ENCODE measurements at regions not wholly inside any gene's neighbourhood (a gene's known extent, or its start where the extent isn't known, plus 50 kb on each side); places are given as distances from the start of the nearest gene placed in this dataset.
"Not testable (repeated sequence)": the region's sequence is repeated elsewhere in the genome, so short reads cannot be mapped to it uniquely, and the experiment has no call there.

DNA sequence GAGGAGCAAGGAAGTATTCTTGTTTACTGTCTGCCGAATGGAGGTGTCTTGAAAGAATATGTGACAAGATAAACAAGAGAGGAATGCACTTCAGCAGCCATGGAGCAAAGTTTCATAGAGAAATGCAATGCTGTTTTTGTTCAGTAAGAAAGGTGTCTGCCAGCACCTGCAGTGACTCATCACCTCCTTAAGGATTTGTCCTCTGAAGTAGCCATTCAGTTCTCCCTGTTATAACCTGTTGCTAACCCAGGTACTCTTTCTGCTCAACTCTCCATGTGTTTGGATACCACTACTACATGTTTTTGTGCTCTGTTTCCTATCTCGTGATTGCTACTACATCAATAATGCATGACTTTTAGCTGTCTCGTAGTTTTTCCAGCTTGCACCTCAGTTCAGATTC lies 328.9 kb downstream of the CHL1 start:
- DNase-seq = no peak

DNA sequence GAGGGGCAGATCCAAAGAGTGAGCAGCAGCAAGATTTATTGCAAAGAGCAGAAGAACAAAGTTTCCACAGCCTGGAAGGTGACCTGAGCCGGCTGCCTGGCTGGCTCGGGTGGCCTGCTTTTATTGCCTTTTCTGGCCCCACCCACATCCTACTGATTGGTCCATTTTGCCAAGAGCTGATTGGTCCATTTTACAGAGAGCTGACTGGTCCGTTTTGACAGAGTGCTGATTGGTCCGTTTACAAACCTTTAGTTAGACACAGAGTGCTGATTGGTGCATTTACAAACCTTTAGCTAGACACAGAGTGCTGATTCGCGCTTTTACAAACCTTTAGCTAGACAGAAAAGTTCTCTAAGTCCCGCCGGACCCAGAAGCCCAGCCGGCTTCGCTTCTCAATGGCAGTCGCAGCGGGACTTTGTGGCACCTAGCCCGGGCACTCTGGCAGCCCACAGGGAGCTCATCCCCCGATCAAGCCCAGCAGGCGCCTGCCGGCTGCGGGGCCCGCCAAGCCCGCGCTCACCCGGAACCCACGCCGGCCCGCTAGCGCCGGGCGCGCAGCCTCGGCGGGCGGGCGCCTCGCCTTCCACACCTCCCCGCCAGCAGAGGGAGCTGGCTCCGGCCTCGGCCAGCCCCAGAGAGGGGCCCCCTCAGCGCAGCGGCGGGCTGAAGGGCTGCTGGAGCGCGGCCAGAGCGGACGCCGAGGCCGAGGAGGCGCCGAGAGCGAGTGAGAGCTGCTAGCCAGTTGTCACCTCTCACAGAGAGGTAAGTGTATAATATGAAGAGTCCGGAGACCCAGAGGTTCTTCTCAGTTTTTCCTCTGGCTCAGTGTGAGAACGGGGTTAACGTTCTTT lies 339.2 kb downstream of the CHL1 start:
- DNase-seq = no peak

DNA sequence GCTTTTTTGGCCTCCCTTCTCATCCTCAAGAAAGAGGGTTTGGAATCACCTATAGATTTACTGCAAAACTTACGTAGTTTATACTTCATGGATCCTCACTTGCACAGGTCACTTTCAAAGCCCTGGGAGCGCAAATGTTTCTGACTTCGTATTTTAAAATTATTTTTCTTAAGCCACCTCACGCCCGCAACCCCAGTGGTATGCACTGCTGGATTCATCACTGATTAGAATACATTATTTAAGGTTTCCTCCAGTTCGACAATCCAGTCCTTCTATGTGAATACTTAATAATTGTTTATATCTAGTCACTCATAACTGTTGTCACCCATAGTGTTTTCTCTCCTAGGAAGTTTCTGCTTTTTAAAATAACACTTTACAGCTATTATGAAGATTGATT lies 339.9 kb downstream of the CHL1 start:
- no peak for DNase-seq

DNA sequence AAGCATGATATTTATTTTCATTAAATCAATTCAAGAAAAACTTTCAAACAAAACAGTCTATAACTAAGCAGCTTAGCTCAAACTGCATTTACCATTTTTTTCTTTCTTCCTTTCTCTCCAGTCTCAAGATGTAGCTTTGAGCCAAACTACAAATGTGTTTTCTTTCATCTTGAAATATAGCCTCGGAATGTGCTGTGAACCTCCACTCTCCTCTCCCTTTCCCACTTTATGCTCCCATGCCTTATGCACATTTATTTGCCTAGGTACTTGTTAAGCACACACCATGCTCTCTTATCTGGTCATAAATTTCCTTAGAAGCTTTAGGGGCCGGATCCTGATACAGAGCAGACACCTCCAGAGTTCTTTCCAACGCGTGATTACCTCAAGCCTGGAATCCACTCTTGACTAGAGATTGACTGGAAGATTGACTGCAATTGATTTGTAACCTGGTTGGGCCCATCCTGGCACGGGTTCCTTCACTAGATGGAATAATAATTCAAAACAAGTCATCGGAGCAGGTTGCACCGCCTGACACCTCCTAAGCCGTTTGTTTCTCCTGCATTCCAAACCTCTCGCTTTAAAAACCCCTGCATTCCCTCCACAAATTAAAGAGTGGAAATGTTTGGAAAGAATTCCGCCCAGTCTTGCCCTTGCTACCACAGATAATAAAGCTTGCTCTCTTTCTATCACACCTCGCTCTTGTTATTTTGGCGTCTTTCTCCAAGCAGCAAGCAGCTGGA lies 344.7 kb downstream of the CHL1 start:
- DNase-seq = no peak

DNA sequence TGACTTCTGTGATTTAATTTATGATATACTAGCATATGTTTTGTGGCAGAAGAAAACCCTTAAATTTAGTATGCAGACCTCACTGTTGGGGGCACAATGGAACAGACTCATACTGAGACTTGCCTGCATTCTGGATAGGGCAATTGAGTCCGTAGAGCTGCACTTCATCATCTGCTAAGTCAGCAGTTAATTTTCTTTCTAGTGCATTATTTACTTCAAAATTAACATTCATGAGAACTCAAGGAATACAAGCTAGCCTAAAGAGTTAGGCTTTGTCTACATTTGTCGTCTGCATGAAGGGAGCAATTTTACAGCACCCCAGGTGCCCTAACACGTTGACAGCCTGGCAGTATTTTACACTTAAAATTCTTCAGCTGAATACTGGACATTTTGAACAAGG lies 345.5 kb downstream of the CHL1 start:
- DNase-seq = no peak

DNA sequence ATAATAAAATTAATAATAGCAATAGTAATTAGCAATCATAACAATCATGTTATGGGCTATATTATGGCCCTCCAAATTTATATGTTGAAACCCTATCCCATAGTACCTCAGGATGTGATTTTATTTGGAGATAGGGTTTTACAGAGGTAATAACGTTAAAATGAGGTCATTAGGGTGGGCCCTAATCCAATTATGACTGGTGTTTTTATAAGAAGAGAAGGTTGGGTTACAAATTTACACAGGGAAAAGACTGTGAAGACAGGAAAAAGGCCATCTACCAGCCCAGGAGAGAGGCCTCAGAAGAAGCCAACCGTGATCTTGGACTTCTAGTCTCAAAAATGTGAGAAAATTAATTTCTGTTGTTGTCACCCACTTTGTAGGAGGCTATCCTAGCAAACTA lies 353.1 kb downstream of the CHL1 start:
- DNase-seq = no peak

DNA sequence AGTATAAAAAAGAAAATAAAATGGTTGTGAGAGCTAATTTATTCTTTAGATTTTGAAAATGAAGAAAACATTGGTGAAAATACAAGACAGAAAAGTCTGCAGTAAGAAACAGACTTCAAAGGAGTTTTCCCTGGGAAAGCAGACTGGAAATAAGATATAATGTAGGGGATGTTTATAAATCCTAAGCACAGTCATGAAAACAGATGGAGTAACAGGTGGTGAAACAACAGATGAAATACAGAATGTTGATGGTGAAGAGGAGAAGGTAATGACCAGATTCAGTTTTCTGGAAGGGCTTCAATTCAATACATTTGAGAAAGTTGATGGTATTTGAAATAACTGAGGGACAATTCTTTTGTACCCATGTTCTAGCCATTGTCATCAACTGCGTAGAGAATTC lies 353.9 kb downstream of the CHL1 start:
- DNase-seq = peak; percentile 23

DNA sequence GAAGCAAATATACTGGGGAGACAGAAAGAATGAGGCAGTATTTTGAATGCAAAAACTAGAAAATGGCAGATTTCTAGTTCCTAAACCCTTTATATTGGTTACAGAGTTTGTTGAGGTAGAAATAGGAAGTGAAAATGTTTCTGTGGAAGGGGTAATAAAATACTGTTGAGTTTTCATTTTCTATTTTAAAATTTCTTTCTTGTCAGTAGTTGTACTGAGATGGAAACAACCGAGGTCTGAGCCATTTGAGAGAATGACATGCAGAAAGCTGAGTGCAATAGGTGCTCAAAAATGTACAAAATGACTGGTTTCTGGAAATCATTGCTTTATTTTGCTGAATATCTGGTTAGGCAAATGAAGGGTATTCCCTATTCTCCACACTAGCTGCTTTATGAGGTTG lies 361.4 kb downstream of the CHL1 start:
- no peak for DNase-seq

DNA sequence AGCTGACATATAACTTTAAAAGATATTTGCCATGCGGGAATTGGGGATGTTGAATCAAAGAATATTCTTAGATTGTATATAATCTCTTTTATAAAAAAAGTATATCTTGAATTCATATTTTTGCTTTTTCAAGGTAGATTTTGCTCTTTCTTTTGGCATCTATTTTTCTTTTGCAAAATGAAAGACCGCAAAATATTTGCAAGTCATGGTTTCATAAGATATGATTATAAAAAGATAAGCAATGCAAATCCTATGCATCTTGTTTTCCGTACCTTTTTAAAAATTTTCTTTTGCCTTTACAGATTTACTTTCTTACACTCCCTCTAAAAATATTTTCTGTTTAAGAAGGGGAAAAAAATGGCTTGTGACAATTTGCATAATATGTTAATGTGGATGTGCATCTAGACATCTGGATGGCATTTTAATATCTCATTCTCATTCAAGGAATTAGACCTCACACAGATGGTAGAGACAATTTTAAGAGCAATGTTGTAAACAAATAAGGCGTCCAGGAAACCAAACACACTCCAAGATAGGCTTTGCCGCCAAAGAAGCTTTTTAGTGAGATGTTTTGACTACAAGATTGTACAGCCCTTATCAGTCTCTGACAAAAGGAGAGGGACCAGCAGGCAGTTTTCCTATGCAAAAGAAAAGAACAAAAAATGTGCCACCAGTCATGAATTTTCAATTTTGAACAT lies 371.1 kb downstream of the CHL1 start:
- DNase-seq = no peak

DNA sequence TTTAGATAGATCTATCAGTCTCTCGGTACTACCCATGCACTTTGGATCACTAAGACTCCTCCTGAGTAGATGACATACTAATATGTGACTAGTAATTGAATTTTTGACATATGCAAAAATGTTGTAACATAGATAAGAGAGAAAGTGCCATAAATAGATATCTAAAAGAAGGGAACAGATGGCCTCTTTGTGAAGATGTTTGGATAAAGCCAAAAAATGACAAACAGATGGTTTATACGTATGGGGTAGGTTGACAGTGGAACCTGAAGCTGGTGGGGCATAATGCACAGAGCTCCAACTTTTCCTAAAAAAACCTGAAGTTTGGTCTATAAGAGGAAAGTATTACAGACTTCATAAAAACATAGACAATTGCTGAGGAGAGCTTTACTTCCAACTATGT lies 383.0 kb downstream of the CHL1 start:
- not testable (repeated sequence) for DNase-seq

DNA sequence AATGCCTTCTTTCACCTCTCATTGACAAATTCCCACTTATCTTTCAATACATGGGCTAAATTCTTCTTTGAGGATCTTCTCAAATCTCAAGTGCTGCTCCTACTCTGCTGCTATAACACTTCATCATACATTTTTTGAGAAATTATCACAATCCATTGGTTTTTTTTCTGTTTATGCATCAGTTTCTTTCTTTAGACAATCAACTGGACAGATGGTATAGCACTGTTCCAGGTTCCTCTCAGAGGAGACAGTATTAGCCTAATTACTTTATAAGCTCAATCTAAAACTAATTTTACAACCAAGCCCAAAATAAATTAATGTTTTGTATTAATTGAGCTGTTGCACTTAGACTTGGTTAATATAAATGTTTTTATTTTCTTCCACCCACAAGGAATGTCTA lies 392.5 kb downstream of the CHL1 start:
- not testable (repeated sequence) for DNase-seq

DNA sequence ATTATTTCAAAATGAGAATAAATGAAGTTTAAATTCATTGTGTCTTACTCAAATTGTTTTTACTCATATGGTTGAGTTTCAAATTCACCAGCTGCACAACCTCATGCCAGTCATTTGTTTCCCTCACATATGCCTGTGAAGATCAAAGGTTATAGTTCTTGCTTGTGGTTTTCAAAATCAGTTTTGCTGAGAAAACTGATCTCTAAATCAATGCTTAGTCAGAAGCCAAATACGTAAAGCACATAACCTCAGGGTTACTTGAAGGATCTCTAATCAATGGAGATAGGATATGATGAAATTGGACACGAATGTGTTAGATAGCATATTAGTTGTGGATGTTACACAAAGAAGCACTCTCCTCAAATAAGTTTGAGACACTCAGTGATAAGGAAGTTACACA lies 400.7 kb downstream of the CHL1 start:
- not testable (repeated sequence) for DNase-seq

DNA sequence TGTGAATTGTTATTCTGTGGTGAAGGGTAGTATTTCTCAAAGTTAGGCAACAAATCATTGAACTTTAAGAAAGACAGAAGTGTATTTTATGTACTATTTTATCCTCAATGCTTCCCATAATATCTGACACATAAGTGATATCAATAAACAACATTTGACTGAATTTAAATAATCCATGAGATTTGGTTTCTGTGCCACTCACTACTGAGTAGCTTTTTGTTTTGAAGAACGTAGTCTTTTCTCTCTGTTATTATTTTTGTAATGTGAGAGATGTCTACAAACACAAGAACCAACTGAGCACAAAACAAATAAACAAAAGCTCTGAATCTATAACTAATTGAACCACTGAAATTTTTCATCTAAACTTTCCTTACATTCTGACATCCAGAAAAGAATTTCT lies 401.2 kb downstream of the CHL1 start:
- not testable (repeated sequence) for DNase-seq

DNA sequence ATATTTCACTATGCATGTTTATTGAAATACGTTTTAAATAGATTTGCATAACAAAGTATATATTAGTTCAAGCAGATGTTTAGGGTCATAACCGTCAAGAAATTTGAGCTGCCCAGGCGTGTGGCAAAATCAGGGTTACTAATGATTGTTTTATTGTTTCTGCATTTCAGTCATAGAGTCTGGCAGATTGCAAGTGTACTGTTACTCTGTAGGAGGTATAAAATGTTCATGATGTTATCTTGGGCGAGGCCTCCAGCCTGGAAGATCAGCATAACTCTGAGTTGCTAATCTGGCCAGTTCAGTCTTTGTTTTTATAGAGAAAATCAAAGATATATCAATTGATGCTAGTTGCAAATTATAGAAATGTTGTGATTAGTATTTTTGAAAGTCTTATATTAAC lies 410.9 kb downstream of the CHL1 start:
- DNase-seq = peak; percentile 19

DNA sequence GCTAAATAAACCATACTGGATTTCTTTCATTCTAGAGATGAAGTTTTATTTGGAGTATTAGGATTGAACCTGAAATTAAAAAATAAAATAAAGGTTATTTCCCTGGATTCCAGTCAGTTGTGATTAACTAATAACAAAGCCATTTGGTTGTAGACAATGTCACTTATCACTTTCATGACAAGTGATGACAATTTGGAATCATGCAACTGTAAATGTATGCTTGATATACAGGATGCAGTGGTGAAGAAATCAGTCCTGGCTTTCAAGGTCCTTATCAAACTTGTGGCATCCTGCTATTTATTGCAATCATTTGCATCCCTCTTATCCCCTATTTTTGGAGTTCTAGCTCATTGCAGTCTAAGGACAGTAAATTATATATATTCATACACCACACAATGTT lies 425.2 kb downstream of the CHL1 start:
- no peak for DNase-seq

DNA sequence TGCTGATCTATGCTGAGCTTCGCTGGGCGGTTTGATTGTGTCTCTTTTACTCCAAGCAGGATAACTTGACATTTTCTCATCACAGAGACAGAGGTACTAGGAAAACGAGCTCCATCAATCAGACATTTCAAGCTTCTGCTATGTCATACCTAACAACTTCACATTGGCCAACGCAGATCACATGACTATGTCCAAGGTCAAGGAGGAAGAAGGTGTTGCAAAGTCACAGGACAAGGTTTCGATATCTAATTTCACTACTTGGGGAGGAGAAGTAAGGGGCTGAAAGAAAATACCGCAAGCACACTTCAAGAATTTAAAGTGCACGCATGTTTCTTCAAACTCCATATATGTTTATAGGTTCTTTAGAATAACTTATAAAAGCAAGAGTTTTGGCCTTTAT lies 425.8 kb downstream of the CHL1 start:
- DNase-seq = no peak

DNA sequence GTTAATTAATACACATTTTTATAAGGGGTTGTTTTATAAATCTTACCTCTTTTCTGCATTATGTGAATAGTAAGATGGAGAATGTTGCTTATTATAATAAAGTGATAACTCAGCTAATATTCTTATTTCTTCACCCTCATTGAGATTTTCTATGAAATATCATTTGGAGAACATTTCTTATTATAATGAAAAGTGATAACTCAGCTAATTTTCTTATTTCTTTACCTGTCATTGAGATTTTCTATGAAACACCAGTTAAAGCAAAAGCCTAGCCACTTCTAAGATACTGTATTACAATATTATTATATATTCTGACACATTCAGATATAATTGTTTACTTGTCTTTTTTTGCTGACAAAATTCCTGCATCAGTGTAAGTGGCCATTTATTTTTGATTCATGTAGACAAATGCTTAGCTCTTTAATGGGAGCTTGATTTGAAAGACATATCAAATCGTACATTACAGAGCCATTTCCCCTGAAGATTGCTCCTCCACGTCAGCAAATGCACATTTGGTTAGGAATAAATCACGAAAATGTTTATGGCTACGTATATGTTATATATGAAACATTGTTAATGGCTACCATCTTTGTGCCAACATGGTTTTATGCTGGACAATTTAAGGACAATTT lies 427.5 kb downstream of the CHL1 start:
- no peak for DNase-seq

DNA sequence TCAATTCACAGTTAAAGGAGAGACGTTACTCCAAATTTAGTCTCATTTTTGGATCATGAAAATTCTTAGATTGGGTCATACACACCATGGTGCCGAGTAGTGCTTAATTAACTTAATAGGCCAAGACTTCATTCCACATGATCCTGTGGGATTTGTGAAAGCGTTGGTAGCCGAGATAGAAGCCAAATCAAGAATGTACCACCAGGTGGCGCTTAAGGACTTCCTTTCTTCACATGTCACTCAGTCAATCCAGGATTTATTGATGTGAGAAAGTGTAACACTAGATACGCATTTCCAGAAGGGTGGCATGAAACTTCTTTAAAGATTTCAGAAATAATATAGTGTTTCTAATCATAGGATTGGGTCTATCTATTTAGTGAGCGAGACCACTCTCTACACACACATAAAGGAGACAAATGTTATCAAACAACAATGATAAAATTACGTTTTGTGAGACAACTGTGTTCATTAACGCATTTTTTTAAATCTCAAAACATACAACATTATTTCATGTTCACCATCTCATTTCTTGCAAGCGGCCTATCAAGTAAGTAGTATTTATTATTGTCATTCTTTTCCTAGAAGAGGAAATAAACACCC lies 436.1 kb downstream of the CHL1 start:
- DNase-seq = peak; percentile 65

DNA sequence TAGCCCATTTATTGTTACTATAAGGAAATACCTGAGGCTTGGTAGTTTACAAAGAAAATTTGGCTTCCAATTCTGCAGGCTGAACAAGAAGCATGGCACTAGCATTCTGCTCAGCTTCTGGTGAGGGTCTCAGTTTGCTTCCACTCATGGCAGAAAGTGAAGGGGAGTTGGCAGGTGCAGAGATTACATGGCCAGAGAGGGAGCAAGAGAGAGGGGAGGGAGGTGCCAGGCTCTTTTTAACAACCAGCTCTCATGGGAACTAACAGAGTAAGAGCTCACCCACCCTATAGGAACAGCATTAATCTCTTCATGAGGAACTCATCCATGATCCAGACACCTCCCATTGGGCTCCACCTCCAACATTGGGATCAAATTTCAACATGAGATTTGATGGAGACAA lies 437.9 kb downstream of the CHL1 start:
- peak; percentile 7 for DNase-seq

DNA sequence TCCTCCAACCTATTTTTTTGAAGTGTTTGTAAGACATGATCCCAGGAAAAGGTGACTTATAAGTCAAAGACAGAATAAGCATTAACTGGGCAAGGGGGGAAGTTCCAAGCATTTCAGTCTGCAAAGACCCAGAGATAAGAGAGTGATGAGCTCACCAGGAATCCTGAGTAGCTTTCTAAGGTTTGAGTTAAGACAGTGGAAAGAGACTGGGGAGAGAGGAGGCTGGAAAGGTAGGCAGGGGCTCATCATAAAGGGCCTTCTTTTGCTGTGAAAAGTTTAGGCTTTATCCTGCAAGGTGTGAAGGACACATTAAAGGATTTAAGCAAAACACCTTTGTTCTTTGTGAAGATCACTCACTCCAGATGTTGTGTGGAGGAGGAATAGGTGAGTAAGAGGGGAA lies 438.8 kb downstream of the CHL1 start:
- no peak for DNase-seq

DNA sequence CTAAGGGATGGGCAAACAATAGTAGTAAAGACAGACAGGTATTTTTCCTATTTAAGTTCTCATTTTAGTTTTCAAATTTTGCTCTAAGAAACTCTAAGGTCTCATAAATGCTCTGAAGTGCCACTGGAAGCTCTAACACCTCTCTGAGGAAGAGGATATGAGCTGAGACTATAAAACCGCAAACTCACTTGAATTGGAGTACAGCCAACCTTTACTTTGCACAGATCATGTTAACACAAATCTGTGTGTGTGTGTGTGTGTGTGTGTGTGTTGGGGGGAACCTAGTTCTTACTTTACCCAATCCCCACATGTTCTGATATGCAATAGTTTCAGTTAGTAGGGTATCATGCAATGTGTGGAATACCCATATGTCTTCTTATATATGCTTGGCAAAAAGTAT lies 446.8 kb downstream of the CHL1 start:
- no peak for DNase-seq

DNA sequence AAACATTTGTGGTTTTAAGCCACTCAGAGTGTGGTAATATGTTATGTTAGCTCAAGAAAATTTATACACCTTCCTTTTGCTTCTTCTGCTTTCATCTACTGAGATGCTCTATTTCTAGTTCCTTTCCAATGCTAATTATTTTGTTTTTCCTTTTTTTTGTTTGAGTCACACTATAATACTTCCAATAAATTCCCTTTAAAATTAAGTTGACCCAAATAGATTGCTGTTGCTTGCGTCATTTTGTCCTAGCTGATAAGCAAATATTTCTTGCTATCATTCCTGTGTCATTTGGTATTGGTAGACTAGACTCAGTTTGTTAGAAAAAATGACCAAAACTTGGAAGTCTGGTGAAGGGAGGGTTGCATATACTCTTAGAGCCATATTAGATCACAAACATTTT lies 437.0 kb upstream of the CNTN6 start:
- no peak for DNase-seq

DNA sequence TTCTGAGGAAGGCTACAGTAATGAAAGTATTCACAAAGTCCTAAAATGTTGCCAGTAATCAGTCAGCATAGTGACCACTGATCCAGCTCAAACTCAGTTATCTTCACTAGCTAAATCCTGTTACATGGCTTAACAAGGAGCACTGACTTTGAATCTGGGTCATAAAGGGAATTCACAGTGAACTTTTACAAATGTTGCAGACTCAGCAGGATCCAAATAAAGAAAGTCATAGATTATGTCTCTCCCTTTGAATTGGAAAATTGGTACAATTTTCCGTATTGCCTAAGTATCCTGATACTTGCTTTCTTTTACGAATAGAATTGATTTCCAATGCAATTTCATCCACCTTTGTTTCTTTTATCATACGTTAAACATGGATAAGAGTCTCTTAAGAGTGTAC lies 431.5 kb upstream of the CNTN6 start:
- no peak for DNase-seq
